Panc1 (cell line): ENCODE measurements at regions not wholly inside any gene's neighbourhood (a gene's known extent, or its start where the extent isn't known, plus 50 kb on each side); places are given as distances from the start of the nearest gene placed in this dataset.

Experiments used
- POLR2AphosphoS5 ChIP-seq: IDR thresholded peaks from 2 replicates; pipeline ENCODE4 v1.6.1; 2012; ENCODE audit warnings: mild to moderate bottlenecking, low read depth, low read length, moderate library complexity
- SIN3A ChIP-seq: IDR thresholded peaks from 2 replicates; pipeline ENCODE4 v1.6.1; 2012; ENCODE audit warnings: low read depth, mild to moderate bottlenecking, low read length, moderate library complexity, borderline replicate concordance; ENCODE audit not compliant: insufficient read depth
- TCF7L2 ChIP-seq: IDR thresholded peaks from 2 replicates; pipeline ENCODE4 v1.6.1; 2011; ENCODE audit warnings: mild to moderate bottlenecking, low read depth, low read length, inconsistent platforms
- TF ChIP-seq, protein P1 (sequence below): fragments of 450-650 bp; IDR thresholded peaks from 2 replicates; pipeline ENCODE4 v1.5.1; 2017; ENCODE audit warnings: mild to moderate bottlenecking
- TF ChIP-seq, protein P2 (sequence below), 2 experiments: IDR thresholded peaks; 2 replicates each; pipeline ENCODE4 v1.6.1; 2011 to 2012; ENCODE audit warnings: low read depth in 2 of 2, control low read depth in 1 of 2, low read length in 1 of 2, mild to moderate bottlenecking in 1 of 2, moderate library complexity in 1 of 2; ENCODE audit not compliant: insufficient read depth in 1 of 2

DNA sequence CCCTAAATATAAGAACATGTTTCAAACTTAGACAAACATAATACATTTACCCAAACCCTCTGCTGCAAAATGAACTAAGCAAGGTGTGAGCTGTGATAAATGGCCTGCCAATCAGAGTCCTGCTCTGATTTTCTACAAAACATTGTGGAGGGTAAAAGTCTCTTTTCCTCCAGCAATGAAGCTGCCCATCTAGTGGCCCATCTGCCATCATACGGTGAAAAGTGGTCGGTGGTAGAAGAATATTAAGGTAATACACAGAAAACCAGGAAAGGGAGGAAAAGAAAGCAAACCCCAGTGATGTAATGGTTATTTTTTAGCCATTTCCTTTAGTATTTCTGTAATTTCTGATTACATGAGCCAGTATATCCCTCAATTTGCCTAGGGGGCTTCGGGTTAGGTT, 838.1 kb downstream of the TBL1XR1 start:
- TF ChIP-seq, protein P1, sequence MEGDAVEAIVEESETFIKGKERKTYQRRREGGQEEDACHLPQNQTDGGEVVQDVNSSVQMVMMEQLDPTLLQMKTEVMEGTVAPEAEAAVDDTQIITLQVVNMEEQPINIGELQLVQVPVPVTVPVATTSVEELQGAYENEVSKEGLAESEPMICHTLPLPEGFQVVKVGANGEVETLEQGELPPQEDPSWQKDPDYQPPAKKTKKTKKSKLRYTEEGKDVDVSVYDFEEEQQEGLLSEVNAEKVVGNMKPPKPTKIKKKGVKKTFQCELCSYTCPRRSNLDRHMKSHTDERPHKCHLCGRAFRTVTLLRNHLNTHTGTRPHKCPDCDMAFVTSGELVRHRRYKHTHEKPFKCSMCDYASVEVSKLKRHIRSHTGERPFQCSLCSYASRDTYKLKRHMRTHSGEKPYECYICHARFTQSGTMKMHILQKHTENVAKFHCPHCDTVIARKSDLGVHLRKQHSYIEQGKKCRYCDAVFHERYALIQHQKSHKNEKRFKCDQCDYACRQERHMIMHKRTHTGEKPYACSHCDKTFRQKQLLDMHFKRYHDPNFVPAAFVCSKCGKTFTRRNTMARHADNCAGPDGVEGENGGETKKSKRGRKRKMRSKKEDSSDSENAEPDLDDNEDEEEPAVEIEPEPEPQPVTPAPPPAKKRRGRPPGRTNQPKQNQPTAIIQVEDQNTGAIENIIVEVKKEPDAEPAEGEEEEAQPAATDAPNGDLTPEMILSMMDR, result no peak; the same call in 1 of the 2 replicates
- TF ChIP-seq POLR2AphosphoS5 (no peak), SIN3A (no peak), TCF7L2 (no peak)
- TF ChIP-seq, protein P2, sequence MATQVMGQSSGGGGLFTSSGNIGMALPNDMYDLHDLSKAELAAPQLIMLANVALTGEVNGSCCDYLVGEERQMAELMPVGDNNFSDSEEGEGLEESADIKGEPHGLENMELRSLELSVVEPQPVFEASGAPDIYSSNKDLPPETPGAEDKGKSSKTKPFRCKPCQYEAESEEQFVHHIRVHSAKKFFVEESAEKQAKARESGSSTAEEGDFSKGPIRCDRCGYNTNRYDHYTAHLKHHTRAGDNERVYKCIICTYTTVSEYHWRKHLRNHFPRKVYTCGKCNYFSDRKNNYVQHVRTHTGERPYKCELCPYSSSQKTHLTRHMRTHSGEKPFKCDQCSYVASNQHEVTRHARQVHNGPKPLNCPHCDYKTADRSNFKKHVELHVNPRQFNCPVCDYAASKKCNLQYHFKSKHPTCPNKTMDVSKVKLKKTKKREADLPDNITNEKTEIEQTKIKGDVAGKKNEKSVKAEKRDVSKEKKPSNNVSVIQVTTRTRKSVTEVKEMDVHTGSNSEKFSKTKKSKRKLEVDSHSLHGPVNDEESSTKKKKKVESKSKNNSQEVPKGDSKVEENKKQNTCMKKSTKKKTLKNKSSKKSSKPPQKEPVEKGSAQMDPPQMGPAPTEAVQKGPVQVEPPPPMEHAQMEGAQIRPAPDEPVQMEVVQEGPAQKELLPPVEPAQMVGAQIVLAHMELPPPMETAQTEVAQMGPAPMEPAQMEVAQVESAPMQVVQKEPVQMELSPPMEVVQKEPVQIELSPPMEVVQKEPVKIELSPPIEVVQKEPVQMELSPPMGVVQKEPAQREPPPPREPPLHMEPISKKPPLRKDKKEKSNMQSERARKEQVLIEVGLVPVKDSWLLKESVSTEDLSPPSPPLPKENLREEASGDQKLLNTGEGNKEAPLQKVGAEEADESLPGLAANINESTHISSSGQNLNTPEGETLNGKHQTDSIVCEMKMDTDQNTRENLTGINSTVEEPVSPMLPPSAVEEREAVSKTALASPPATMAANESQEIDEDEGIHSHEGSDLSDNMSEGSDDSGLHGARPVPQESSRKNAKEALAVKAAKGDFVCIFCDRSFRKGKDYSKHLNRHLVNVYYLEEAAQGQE (IDR thresholded peaks at IDR 0.05; ENCODE audit: insufficient read depth in 1 of 2, low read depth in 2 of 2, low read length in 1 of 2), result no peak
